HepG2 (cell line): ENCODE measurements at regions not wholly inside any gene's neighbourhood (a gene's known extent, or its start where the extent isn't known, plus 50 kb on each side); places are given as distances from the start of the nearest gene placed in this dataset.

Experiments
- ATF7-NPFF ChIP-seq: sonication (generic); formaldehyde crosslinking; IDR thresholded peaks from 2 replicates; pipeline ENCODE4 v1.8.1; 2023; ENCODE audit warnings: mild to moderate bottlenecking, low read depth, missing genetic modification reagents, moderate library complexity
- CTCF ChIP-seq: sonication (generic); formaldehyde crosslinking; IDR thresholded peaks from 2 replicates; pipeline ENCODE4 v1.5.0; 2020; ENCODE audit warnings: mild to moderate bottlenecking, missing genetic modification reagents, moderate library complexity
- ELF1 ChIP-seq: sonication (generic); formaldehyde crosslinking; IDR thresholded peaks from 2 replicates; pipeline ENCODE4 v1.4.0; 2020; ENCODE audit warnings: missing genetic modification reagents
- ESRRA ChIP-seq: sonication (generic); formaldehyde crosslinking; IDR thresholded peaks from 2 replicates; pipeline ENCODE4 v1.5.1; 2020; ENCODE audit warnings: mild to moderate bottlenecking, low read depth, missing genetic modification reagents
- EZH2 ChIP-seq: conservative IDR thresholded peaks from 2 replicates; pipeline ENCODE4 v1.6.1; 2012; ENCODE audit warnings: mild to moderate bottlenecking, low read depth, low read length, moderate library complexity
- MYNN ChIP-seq: sonication (generic); formaldehyde crosslinking; IDR thresholded peaks from 2 replicates; pipeline ENCODE4 v1.4.0; 2020; ENCODE audit warnings: mild to moderate bottlenecking, low read depth, missing genetic modification reagents
- NFE2 ChIP-seq: sonication (generic); formaldehyde crosslinking; IDR thresholded peaks from 2 replicates; pipeline ENCODE4 v1.4.0; 2020; ENCODE audit warnings: missing genetic modification reagents
- NR2F1 ChIP-seq, 2 experiments: fragments of 450-650 bp in 1 of 2; formaldehyde crosslinking in 1 of 2; IDR thresholded peaks; 2 replicates each; pipeline versions ENCODE4 v1.5.0 to v1.6.1; 2016 to 2020; ENCODE audit warnings: mild to moderate bottlenecking in 1 of 2, missing compliant biosample characterization in 1 of 2, missing genetic modification reagents in 1 of 2, moderate library complexity in 1 of 2
- POLR2A ChIP-seq, 2 experiments: IDR thresholded peaks; 2 replicates each; pipeline ENCODE4 v1.6.1; 2011; ENCODE audit warnings: low read depth in 2 of 2, low read length in 2 of 2, mild to moderate bottlenecking in 1 of 2, moderate library complexity in 1 of 2; ENCODE audit not compliant: insufficient read depth in 1 of 2
- ZNF124 ChIP-seq: sonication (generic); formaldehyde crosslinking; IDR thresholded peaks from 2 replicates; pipeline ENCODE4 v1.4.0; 2020; ENCODE audit warnings: missing genetic modification reagents
- ZNF382 ChIP-seq: sonication (generic); formaldehyde crosslinking; IDR thresholded peaks from 2 replicates; pipeline ENCODE4 v1.5.0; 2020; ENCODE audit warnings: missing genetic modification reagents, mild to moderate bottlenecking, borderline replicate concordance
- ZNF431 ChIP-seq: sonication (generic); formaldehyde crosslinking; IDR thresholded peaks from 2 replicates; pipeline ENCODE4 v1.9.0; 2022; ENCODE audit warnings: missing genetic modification reagents, low read depth, mild to moderate bottlenecking, borderline replicate concordance
- TF ChIP-seq, protein P1 (sequence below): sonication (generic); formaldehyde crosslinking; IDR thresholded peaks from 2 replicates; pipeline ENCODE4 v1.4.0; 2020; ENCODE audit warnings: missing genetic modification reagents

GRCh38 chr2:122851972-122852531 lies 1096.6 kb downstream of the TSN start:
- TF ChIP-seq NR2F1 (CRISPR knock-in tag; IDR thresholded peaks at IDR 0.05) (no peak), ZNF431 (no peak), ATF7-NPFF (no peak), MYNN (no peak), POLR2A (IDR thresholded peaks at IDR 0.05; ENCODE audit: insufficient read depth in 1 of 2, low read depth in 2 of 2, low read length in 2 of 2) (no peak), EZH2 (no peak), ELF1 (no peak), ZNF382 (no peak), CTCF (no peak), NFE2 (CRISPR knock-in tag) (no peak), ZNF124 (no peak), ESRRA (no peak)
- TF ChIP-seq, protein P1, sequence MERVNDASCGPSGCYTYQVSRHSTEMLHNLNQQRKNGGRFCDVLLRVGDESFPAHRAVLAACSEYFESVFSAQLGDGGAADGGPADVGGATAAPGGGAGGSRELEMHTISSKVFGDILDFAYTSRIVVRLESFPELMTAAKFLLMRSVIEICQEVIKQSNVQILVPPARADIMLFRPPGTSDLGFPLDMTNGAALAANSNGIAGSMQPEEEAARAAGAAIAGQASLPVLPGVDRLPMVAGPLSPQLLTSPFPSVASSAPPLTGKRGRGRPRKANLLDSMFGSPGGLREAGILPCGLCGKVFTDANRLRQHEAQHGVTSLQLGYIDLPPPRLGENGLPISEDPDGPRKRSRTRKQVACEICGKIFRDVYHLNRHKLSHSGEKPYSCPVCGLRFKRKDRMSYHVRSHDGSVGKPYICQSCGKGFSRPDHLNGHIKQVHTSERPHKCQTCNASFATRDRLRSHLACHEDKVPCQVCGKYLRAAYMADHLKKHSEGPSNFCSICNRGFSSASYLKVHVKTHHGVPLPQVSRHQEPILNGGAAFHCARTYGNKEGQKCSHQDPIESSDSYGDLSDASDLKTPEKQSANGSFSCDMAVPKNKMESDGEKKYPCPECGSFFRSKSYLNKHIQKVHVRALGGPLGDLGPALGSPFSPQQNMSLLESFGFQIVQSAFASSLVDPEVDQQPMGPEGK = no peak
